Brain microvascular endothelial cell (primary cell): ENCODE measurements at regions not wholly inside any gene's neighbourhood (a gene's known extent, or its start where the extent isn't known, plus 50 kb on each side); places are given as distances from the start of the nearest gene placed in this dataset.

Source experiments
- DNase-seq: peaks from one replicate; pipeline ENCODE4 v3.0.0-alpha.2; 2020
- H3K27ac ChIP-seq: fragments of 250-450 bp; sonication (Bioruptor Pico); 2 replicates; pipeline ENCODE4 v1.5.1; 2020; ENCODE audit warnings: mild to moderate bottlenecking, moderate library complexity
- H3K27me3 ChIP-seq: fragments of 250-450 bp; sonication (Bioruptor Pico); replicated peaks from 2 replicates; pipeline ENCODE4 v1.5.1; 2020; ENCODE audit warnings: mild to moderate bottlenecking
- H3K36me3 ChIP-seq: fragments of 250-450 bp; sonication (Bioruptor Pico); replicated peaks from 2 replicates; pipeline ENCODE4 v1.5.1; 2020; ENCODE audit warnings: mild to moderate bottlenecking
- H3K4me3 ChIP-seq: 2 replicates; pipeline ENCODE4 v1.5.1; 2011; ENCODE audit warnings: low read depth, mild to moderate bottlenecking, control low read depth, low read length, moderate library complexity
- CTCF ChIP-seq: IDR thresholded peaks from 2 replicates; pipeline ENCODE4 v1.5.1; 2011; ENCODE audit warnings: low read depth, mild to moderate bottlenecking, moderate library complexity, low read length, control low read depth, inconsistent platforms; ENCODE audit errors: missing control alignments
- in situ Hi-C: cut with HindIII; loops from 2 replicates; pipeline ENCODE4 v1.10.0; 2017; ENCODE audit warnings: low sequenced_read_pairs, low pct_ligation_motif_present

- in situ Hi-C loops: no loop called here
- no peak for TF ChIP-seq CTCF
- Histone ChIP-seq H3K27ac (no peak overlapping the region), H3K36me3 (no peaks in the 10 kb centered on the region), H3K4me3 (no peak overlapping the region), H3K27me3 (no peaks in the 10 kb centered on the region)
- DNase-seq: no peak
These were observed 157.0 kb upstream of the TRPC7 start for GRCh38 chr5:136522217-136522956.

GRCh38 chr5:136521696-136522095 lies 156.4 kb upstream of the TRPC7 start:
- H3K36me3 ChIP-seq: no peaks in the 10 kb centered on the region
- in situ Hi-C loops: no loop called here
- H3K27me3 ChIP-seq: no peaks in the 10 kb centered on the region
- H3K4me3 ChIP-seq: no peak overlapping the region
- DNase-seq: no peak
- no peak overlapping the region for H3K27ac ChIP-seq
- no peak for TF ChIP-seq CTCF

- TF ChIP-seq CTCF: no peak
- DNase-seq: no peak
- in situ Hi-C loops: no loop called here
- Histone ChIP-seq H3K27ac (no peak overlapping the region), H3K36me3 (no peaks in the 10 kb centered on the region), H3K27me3 (no peaks in the 10 kb centered on the region), H3K4me3 (no peak overlapping the region)
These were observed 153.5 kb upstream of the TRPC7 start for GRCh38 chr5:136518814-136519213.

GRCh38 chr5:136518174-136518573 lies 152.8 kb upstream of the TRPC7 start:
- Histone ChIP-seq H3K27ac (no peak overlapping the region), H3K4me3 (no peak overlapping the region), H3K36me3 (no peaks in the 10 kb centered on the region), H3K27me3 (no peaks in the 10 kb centered on the region)
- DNase-seq: no peak
- in situ Hi-C loops: no loop called here
- no peak for TF ChIP-seq CTCF

GRCh38 chr5:136517755-136518154 lies 152.4 kb upstream of the TRPC7 start:
- Histone ChIP-seq H3K27ac (no peak overlapping the region), H3K36me3 (no peaks in the 10 kb centered on the region), H3K27me3 (no peaks in the 10 kb centered on the region), H3K4me3 (no peak overlapping the region)
- TF ChIP-seq CTCF: no peak
- DNase-seq: no peak
- in situ Hi-C loops: no loop called here

- no peak overlapping the region for H3K27ac ChIP-seq
- TF ChIP-seq CTCF: no peak
- no peaks in the 10 kb centered on the region for H3K27me3 ChIP-seq
- DNase-seq: no peak
- H3K36me3 ChIP-seq: no peaks in the 10 kb centered on the region
- no peak overlapping the region for H3K4me3 ChIP-seq
- in situ Hi-C loops: no loop called here
These were observed 151.3 kb upstream of the TRPC7 start for GRCh38 chr5:136516637-136517036.
